ENCODE measurements at regions not wholly inside any gene's neighbourhood (a gene's known extent, or its start where the extent isn't known, plus 50 kb on each side); places are given as distances from the start of the nearest gene placed in this dataset.
"Not testable (repeated sequence)": the region's sequence is repeated elsewhere in the genome, so short reads cannot be mapped to it uniquely, and the experiment has no call there.

DNA sequence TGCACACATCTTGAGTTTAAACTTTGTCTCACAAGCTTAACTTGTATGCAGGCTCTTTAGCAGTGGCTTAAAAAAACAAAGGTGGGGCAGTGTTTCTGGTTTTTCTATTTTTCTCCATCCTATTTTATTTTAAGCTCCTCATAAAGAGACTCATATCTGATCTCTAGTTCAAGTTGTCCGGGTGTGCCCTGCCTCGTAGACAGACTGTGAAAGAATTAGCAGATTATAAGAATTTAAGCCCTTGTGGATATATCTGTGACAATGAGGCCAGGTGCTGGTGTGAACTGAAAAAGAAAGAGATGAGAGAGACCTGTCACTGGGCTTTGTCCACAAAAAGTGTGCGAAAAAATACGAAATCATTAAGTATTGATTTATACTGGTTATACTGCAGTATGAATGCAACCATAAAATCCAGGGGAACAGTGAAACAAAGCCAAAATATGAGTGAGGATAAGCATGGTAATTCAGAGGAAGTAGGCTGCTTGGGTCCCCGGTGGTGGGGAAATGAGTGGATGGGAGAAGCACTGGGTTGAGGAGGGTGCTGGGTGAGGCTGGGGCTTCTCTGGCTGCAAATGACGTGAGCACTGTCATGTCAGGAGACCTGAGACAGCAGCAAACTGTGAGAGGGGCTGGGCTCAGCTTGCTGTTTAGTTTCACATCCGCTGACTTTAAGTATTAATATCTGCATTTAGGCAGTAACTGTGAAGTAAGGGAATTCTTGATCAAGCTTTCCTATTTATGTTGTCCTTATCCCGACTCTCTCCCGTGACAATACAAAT lies 179.7 kb upstream of the ANKRD55 start:
- DNase-seq = no peak

GRCh38 chr5:56410696-56411095 lies 177.6 kb upstream of the ANKRD55 start:
- DNase-seq = no peak

DNA sequence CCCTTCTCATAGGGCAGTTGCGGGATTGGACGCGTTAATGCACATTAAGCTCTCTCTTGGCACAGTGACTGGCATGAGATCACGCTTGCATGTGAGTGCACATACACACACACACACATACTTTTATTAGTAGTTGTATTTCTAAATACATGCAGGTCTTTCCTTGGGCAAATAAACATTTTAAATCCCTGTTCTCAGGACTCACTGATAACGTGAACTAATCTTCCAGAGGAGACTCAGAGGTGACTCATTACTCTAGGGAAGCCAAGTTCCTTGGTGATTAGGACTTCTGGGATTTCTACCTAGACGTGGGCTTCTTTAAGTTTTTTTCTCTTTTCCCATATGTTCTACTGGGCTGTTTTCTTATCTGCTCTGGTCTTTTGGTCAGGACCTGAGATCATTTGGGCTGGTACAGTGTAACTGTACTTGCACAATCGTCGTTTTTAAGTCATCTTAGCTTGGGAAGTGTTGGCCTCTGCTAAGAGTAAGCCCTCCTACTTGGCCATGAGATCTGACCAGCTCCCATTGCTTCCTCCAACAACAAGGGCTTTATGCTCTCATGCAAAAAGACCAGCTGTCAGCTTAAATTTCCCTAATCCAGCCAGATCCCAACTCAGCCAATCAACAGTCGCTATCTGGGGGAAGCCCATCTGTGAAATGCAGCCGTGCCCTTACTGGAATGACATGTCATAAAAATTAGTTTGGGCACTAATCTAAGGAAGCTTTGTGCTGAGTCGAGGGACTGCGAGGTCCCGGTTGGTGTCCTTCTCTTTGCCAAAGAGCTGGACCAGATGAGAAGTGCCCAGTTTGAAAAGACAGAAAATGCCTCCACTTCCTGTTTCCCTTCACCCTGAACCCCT lies 176.4 kb upstream of the ANKRD55 start:
- peak; percentile 66 to 87 for DNase-seq

- DNase-seq = no peak
Measured at GRCh38 chr5:56406838-56407237, 173.7 kb upstream of the ANKRD55 start.

- no peak for DNase-seq
Measured at GRCh38 chr5:56406221-56406620, 173.1 kb upstream of the ANKRD55 start.

GRCh38 chr5:56405116-56405908 lies 172.2 kb upstream of the ANKRD55 start:
- peak in 1 of 2 experiments; percentile 17 for DNase-seq

DNA sequence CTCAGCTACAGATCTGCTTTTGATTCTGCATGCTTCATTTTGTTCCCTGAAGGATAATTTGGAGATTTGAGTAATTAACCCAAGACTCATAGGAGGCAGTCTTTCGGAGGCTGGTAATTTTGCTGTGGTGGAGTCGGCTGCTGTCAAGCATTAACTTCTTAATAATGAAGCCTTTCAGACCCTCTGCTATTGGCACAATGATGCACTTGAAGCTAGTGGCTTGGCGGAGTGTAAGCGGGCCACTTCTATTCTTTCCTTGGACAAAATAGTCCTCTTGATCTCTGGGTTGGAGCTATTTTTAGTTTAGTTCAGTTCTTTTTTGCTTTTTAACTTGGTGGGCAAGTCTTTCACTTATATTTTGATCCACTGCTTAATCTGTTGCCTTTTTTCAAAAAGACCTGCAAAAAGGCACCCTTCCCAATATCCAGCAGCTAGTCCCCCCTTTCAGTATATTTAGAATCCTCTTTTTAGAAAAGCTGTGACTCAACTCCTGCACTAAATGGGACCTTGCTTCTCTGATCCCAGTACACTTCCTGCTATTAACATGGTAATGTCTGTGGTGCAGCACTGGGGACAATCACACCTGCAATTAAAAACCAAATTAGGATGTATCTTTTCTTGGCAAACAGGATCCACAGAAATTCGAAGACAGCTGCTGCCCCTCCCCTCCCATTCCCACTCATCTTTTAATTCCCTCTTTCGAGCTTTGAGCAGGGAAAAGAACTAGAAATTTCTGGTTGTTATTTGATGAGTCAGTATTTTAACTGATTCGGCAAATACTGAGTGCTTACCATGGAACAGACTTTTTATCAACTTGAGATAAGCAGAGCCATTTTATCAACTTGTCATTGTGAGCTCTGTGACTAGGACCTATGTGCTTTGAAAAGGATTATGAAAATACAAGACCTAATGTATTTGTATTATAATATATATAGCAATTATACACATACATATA lies 169.4 kb upstream of the ANKRD55 start:
- peak in 1 of 2 experiments; percentile 6 for DNase-seq

GRCh38 chr5:56397796-56398195 lies 164.7 kb upstream of the ANKRD55 start:
- not testable (repeated sequence) for DNase-seq

DNA sequence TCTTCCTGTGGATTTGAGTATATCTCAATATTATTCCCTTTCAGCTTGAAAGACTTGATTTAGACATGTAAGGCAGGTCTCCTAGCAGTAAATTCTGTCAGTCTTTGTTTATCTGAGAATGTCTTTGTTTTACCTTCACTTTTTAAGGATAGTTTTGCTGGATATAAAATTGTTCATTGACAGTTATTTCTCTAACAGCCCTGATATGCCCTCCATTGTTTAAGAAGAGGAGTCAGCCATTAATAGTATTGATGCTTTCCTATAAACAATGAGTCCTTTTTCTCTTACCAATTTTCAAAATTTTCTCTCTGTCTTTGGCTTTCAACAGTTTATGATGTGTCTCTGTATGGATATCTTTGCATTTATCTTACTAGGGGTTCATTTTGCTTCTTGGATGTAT lies 163.5 kb upstream of the ANKRD55 start:
- no peak for DNase-seq

- no peak for DNase-seq
Measured at GRCh38 chr5:56389261-56389660, 156.1 kb upstream of the ANKRD55 start.

DNA sequence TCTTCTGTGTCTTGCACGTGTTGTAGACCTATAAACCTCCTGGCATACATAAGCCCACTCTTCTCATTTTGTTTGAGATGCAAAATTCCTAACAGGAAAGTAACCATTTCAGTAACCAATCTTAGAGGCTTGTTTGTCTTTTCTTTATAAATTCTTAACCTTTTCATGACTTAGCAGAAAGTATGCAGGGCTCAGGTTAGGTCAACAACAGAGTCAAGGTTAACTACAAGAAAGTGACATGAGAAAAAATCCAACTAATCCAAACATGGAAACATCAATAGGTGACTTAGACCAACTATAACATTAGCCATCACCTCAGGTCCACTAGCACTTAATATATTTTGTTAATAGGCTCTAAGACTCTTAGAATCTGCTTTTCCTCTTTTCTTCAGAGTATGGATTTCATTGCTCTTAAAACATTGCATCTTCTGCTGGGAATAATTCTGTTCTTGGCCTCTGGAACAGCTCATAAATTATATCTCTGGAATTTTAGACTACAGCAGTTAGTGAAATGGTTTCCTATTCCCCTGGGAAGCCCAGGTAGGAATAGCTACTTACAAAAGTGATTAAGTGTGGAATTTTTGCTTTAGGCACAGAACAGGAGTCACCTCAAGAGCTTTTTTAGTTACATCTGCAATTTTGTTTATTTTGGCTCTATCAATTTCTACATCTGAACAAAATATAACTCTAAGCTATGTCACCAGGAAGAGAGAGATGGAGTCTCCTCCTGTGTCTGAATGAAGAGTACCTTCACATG lies 155.3 kb upstream of the ANKRD55 start:
- no peak for DNase-seq

DNA sequence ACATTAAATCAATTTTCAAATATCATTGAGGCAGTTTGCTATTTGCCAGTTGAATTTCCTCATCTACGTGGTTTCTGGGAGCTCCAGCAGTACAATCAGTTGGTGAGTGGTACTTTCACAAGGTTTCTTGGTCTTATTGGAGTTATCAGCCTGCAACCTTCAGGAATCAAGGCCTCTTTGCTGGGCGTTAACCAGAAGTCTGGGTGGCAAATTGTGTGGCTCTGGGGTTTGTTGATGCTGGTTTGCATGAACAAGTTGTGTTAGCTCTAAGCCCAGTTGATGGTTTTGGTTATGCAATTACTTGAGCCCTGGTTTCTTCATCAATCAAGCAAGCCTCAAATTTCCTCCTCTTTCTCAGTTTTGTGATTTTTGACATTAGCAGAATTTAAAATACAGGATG lies 152.9 kb upstream of the ANKRD55 start:
- no peak for DNase-seq

- no peak for DNase-seq
Measured at GRCh38 chr5:56384186-56384585, 151.1 kb upstream of the ANKRD55 start.

- no peak for DNase-seq
Measured at GRCh38 chr5:56383761-56384160, 150.6 kb upstream of the ANKRD55 start.

DNA sequence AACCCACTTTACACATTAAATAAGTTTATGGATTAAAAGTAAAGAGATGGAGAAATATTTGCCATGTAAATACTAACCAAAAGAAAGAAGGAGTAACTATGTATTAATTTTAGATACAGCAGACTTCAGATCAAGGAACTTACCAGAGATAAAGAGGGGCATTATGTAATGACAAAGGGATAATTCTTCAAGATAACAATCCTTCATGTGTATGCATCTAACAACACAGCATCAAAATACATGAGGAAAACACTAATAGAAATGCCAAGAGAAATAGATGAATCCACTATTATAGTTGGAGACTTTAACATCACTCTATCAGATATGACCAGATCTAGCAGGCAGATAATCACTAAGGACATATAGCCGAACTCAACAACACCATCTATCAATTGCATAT lies 149.8 kb upstream of the ANKRD55 start:
- no peak for DNase-seq

- no peak for DNase-seq
Measured at GRCh38 chr5:56377573-56377972, 144.4 kb upstream of the ANKRD55 start.

DNA sequence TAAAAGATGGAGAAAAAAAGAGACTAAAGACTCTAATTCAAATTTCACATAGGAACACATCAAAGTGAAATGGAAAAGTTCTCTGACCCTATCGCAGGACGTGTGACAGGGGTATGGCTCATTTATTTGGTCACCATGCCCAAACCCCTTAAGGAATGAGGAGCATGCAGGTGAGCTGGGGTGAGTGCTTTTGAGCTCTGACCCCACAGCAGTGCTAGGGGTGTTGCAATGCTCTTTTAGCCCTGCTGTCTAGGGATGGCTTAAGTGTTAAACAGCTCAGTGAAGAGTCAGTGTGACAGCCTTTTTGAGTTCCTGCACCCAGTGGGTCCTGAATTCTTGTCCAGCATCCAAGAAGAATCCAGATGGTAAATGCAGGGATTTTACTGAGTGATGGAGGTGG lies 143.0 kb upstream of the ANKRD55 start:
- no peak for DNase-seq

DNA sequence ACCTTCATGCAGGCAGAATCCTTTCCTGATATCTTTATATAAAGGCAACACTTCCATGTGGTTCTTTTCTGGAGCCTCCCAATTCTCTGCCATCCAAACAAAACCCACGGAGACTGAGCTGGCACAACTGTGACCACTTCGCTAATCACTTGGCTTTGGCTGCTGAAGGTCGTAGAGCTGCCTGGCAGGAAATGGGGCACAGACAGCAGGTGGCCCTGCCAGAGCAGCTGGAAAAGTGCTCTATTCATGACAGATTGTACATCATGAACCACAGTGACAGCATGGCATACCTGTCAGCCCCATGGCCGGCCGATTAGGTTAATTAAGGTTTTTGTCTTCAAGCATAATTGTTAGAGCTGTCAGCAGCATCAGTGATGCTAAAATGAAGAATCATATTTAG lies 141.9 kb upstream of the ANKRD55 start:
- DNase-seq = peak in 1 of 2 experiments; percentile 16

GRCh38 chr5:56372491-56372890 lies 139.4 kb upstream of the ANKRD55 start:
- not testable (repeated sequence) for DNase-seq

DNA sequence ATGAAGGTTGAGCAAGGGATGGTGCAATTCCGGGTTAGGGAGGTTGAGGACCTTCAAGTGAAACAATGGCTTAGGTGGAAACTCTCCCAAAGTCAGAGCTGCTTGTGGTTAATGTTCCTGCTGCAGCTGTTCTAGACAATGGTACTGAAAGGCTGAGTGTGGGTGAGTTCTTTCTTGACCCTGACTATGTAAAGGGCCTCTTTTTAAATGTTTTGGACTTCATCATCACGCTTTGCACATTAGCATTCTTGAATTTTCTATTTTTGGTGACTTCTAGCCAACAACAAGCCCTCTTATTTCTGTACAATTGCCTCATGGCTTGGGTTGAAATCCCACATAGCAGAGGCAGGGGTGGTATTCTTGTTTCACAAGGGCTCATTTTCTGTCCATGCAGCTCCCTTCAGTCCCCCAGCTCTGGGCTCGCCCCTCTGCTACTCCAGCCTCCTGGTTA lies 136.3 kb upstream of the ANKRD55 start:
- no peak for DNase-seq

- no peak for DNase-seq
Measured at GRCh38 chr5:56367748-56368147, 134.6 kb upstream of the ANKRD55 start.
